Esophagus mucosa (tissue), 1 donor: ENCODE measurements at regions not wholly inside any gene's neighbourhood (a gene's known extent, or its start where the extent isn't known, plus 50 kb on each side); places are given as distances from the start of the nearest gene placed in this dataset.
"Not testable (repeated sequence)": the region's sequence is repeated elsewhere in the genome, so short reads cannot be mapped to it uniquely, and the experiment has no call there.

Experiments
- ATAC-seq: fragments of 200-7000 bp; cut with Tn5 transposase; one replicate; pipeline ENCODE4 v1.9.1; 2020
- donor health status: DM: yes; HTN: yes; CAD: no.

- no peak for ATAC-seq
Observed at GRCh38 chr17:43315858-43316521, 82.2 kb upstream of the RNU2-1 start.

DNA sequence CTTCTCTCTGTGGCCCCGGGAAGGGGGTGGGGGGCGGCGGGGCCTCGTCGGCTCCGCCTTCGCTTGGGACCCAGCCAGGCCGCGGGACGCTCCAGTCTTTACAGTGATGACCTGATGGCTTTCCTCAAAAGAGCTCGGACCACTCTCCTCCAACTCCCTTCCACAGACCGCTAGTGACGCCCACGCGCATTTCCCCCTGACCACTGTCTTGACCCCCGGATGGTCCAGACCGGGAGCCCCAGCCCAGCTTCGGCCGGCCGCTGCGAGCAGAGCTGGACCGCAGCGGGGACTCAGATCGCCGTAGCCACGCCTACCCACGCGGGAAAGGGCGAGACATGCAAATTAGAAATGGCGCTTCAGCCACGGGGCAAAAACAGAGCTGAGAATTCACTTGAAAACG lies 81.6 kb upstream of the RNU2-1 start:
- no peak for ATAC-seq

DNA sequence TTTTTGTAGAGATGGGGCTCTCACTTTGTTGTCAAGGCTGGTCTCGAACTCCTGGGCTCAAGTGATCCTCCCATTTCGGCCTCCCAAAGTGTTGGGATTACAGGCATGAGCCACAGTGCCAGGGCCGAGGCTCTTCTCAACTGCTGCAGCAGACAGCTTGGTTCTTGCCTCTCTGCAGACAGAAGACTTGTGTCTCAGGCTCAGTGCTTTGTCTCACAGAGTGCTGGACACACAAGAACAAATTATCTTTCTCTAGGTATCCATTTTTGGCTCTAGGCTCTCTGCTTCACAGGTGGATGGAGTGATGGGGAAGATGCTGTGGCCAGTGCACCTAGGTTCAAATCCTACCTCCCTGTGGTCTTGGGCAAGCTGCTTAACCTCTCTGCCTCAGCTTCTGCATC lies 80.8 kb upstream of the RNU2-1 start:
- ATAC-seq = no peak

- no peak for ATAC-seq
Observed at GRCh38 chr17:43312011-43312410, 78.2 kb upstream of the RNU2-1 start.

DNA sequence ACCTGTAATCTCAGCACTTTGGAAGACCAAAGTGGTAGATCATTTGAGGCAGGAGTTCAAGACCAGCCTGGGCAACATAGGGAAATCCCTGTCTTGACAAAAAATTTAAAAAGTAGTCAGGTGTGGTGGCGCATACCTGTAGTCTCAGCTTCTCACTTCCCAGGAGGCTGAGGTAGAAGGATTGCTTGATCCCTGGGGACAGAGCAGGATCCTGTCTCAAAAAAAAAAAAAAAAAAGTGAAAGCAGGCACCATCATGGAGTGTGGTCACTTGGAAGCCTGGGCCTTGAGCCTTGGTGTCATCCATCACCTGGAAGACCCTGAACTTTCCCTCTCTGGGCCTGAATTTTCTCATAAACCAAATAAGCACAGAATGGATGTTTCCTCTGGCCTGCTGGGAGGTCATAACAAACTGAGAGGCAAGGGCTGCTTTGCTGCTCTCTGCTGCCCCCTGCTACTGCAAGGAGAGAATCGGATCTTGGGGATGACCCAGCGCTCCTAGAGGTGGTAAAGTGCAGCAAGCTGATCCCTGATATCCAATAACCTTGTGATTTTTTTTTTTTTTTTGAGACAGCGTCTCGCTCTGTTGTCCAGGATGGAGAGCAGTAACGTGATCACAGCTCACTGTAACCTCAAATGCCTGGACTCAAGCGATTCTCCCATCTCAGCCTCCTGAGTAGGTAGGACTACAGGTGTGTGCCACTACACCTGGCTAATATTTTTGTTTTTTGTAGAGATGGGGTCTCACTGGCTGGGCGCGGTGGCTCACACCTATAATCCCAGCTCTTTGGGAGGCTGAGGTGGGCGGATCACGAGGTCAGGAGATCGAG lies 75.9 kb upstream of the RNU2-1 start:
- ATAC-seq = no peak

DNA sequence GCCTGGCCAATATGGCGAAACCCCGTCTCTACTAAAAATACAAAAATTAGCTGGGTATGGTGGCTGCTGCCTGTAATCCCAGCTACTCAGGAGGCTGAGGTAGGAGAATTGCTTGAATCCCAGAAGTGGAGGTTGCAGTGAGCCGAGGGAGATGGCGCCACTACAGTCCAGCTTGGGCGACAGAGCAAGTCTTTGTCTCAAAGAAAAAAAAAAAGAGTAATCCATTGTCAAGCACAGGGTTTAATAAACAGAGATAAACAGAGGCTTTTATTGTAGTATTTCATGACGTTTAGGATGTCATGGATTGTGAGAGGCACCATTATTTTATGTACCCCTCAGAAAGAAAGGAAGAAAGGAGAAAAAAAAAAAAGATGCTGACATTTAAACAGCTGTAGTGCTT lies 75.2 kb upstream of the RNU2-1 start:
- no peak for ATAC-seq

DNA sequence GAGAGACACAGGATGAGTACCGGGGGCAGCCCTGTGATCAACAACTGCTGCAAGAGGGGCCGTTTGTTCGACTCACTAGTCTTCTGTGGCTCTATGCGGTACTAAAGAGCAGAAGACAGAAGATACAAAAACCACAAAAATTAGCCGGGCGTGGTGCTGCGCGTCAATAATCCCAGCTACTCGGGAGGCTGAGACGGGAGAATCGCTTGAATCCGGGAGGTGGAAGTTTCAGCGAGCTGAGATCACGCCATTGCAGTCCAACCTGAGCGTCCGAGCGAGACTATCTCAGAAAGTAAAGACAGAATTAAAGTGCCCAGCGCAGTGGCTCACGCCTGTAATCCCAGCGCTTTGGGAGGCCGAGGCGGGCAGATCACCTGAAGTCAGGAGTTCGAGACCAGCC lies 71.0 kb upstream of the RNU2-1 start:
- ATAC-seq = not testable (repeated sequence)

GRCh38 chr17:43303049-43303448 lies 69.3 kb upstream of the RNU2-1 start:
- ATAC-seq = peak; percentile 39

GRCh38 chr17:43299300-43300076 lies 65.7 kb upstream of the RNU2-1 start:
- ATAC-seq = not testable (repeated sequence)

DNA sequence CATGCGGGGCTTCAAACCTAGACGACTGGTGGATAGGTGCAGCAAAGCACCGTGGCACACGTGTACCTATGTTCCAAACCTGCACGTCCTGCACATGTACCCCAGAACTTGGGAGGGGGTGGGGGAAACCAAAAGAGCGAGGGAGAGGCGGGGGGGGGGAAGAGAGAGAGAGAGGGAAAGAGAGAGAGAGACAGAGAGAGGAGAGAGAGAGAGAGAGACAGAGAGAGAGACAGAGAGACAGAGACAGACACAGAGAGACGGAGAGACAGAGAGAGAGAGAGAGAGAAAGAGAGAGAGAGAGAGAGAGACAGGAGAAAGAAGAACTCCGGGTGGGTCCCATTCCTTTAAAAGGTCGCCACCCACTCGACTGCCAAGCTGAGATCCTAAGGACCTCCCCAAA lies 55.9 kb upstream of the RNU2-1 start:
- ATAC-seq = not testable (repeated sequence)

DNA sequence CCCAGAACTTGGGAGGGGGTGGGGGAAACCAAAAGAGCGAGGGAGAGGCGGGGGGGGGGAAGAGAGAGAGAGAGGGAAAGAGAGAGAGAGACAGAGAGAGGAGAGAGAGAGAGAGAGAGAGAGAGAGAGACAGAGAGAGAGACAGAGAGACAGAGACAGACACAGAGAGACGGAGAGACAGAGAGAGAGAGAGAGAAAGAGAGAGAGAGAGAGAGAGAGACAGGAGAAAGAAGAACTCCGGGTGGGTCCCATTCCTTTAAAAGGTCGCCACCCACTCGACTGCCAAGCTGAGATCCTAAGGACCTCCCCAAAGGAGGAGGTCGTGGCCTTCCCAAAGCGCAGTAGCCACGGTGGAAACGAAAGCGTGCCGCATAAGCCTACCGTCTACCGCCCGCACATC lies 49.8 kb upstream of the RNU2-1 start:
- not testable (repeated sequence) for ATAC-seq
